Activated T-helper 1 cell treated with anti-CD3 and anti-CD28 coated beads, Interleukin-12 subunit alpha, Interleukin-12 subunit beta, Interleukin-2, Interleukin-4 antibody, amounts not matched to agents 30 ng/mL and 10 ng/mL and 1 ng/mL, durations not matched to agents 14 hours and 24 hours and 36 hours (primary cell): ENCODE measurements at regions not wholly inside any gene's neighbourhood (a gene's known extent, or its start where the extent isn't known, plus 50 kb on each side); places are given as distances from the start of the nearest gene placed in this dataset.

Experiments used
- DNase-seq: peaks from one replicate; pipeline ENCODE4 v3.0.0; 2021; ENCODE audit warnings: low spot score
- H3K27ac Mint-ChIP-seq: one replicate; pipeline ENCODE4 v1.8.0; 2021; ENCODE audit warnings: mild to moderate bottlenecking, mixed read lengths
- H3K27me3 Mint-ChIP-seq: one replicate; pipeline ENCODE4 v1.8.0; 2022; ENCODE audit warnings: mild to moderate bottlenecking, moderate library complexity, mixed read lengths; ENCODE audit not compliant: insufficient read depth
- H3K36me3 Mint-ChIP-seq: one replicate; pipeline ENCODE4 v1.8.0; 2021; ENCODE audit warnings: low read depth, mixed read lengths
- H3K4me1 Mint-ChIP-seq: one replicate; pipeline ENCODE4 v1.8.0; 2021; ENCODE audit warnings: low read depth, mixed read lengths
- H3K4me3 Mint-ChIP-seq: one replicate; pipeline ENCODE4 v1.8.0; 2021; ENCODE audit warnings: mild to moderate bottlenecking, moderate library complexity, mixed read lengths
- H3K9me3 Mint-ChIP-seq: one replicate; pipeline ENCODE4 v1.8.0; 2021; ENCODE audit warnings: mixed read lengths
- intact Hi-C: fragments of 100-400 bp; cut with micrococcal nuclease; formaldehyde crosslinking; loops from one replicate; pipeline ENCODE4 v1.15.1; 2024

DNA sequence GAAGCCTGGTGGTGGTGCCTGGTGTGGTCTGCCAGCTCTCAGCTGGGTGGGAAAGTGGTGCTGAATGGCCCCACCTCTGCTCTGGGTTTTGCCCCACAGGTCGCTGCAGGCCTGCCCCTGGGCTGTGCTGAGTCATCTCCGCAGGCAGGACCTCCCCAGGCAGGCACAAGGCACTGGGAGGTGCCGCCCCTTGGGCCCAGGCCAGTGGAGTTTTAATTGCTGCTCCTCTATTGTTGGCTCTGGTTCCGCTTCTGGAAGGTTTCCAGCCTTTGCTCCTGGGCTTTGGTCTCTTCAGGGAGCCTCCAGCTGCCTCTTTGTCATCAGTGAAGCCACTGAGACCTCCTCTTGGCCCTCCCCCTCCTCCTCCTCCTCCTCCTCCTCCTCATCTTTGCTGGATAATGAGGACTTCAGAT is 180.3 kb upstream of the GRB10 start:
- Mint-ChIP-seq H3K27me3 (peaks cover 2% of the 10 kb centered on the region), H3K27ac (no peak overlapping the region), H3K9me3 (peaks cover 3% of the 10 kb centered on the region), H3K4me1 (no peaks in the 10 kb centered on the region), H3K36me3 (no peaks in the 10 kb centered on the region), H3K4me3 (no peak overlapping the region)
- DNase-seq: no peak
- intact Hi-C loops: no loop called here

DNA sequence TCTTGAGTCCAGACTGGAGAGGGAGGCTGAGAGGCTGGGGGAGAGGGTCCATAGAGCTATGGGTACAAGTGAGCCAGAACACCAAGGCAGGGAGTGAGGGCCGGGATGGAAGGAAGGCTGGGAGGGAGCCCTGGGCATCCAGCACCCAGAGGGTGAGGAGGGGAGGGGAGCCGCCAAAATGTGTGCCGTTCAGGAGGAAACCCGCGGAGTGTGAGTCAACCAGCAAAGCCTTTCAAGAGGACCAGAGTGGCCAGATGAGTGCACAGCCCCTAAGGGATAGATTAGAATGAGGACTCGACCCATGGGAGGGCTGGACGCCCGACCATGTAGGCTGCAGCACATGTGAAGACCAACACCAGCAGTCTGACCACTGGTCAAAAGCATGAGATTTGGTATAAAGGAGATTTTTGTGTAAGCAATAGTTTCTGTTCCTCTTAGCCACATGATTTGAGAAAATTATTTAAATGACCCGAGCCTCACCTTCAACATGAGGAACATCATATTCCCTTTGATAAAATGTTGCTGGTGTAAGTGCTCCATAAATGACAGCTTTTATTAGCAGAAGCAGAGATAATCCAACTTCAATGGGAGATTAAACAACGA is 179.7 kb upstream of the GRB10 start:
- Mint-ChIP-seq H3K9me3 (peaks cover 3% of the 10 kb centered on the region), H3K4me3 (no peak overlapping the region), H3K36me3 (no peaks in the 10 kb centered on the region), H3K27me3 (peaks cover 2% of the 10 kb centered on the region), H3K4me1 (no peaks in the 10 kb centered on the region), H3K27ac (no peak overlapping the region)
- DNase-seq: no peak
- intact Hi-C loops: no loop called here

DNA sequence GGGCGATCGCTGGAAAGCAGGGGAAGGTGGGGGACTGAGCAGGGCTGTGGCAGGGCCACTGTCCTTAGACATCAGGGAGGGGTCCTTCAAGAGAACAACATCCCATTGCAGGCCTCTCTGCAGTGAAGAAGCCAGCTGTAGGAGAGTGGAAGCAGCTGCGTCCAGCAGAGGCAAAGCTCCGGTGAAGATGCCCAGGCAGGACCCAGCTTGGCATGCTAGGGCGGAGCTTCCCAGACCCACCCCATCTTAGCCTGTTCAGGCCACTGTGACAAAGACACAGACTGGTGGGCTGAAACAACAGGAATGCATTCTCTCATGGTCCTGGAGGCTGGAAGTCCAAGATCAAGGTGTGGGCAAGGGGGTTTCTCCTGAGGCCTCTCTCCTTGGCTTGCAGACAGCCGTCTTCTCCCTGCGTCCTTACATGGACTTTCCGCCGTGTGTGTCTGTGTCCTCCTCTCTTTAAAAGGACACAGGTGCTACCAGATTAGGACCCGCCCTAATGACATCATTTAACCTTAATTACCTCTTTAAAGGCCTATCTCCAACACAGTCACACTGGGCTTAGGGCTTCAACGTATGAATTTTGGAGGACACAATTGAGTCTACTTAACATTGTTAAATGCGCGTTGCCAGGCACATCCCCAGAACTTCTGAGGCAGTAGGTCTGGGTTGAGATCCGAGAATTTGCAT is 178.1 kb upstream of the GRB10 start:
- intact Hi-C loops: no loop called here
- no peak for DNase-seq

DNA sequence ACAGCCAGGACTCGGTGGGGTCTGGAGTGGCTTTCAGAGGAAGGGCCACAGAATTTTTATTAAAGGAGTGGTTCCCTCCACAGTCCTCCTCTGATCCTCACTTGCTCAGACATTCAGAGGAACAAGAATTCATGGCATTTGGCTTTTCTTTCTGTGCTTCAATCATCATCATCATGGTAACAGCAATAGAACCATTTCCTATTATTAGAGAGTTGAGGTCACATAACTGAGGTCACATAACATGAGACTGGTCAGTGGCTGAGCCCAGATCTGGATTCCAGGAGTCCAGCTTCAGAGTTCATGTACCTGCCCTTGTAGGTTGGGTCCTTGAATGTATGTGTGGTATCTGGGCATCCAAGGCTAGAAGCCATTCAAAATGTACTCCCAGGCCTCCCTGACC is 177.3 kb upstream of the GRB10 start:
- Mint-ChIP-seq H3K9me3 (no peaks in the 10 kb centered on the region), H3K36me3 (no peaks in the 10 kb centered on the region), H3K4me1 (no peaks in the 10 kb centered on the region), H3K4me3 (no peak overlapping the region), H3K27me3 (peaks cover 5% of the 10 kb centered on the region), H3K27ac (no peak overlapping the region)
- intact Hi-C loops: no loop called here
- DNase-seq: no peak

More for the DNA sequence above, 178.1 kb upstream of the GRB10 start:
- H3K36me3 Mint-ChIP-seq: no peaks in the 10 kb centered on the region
- H3K9me3 Mint-ChIP-seq: no peaks in the 10 kb centered on the region
- H3K4me1 Mint-ChIP-seq: no peaks in the 10 kb centered on the region
- H3K4me3 Mint-ChIP-seq: no peak overlapping the region
- H3K27ac Mint-ChIP-seq: no peak overlapping the region
- peaks cover 5% of the 10 kb centered on the region for H3K27me3 Mint-ChIP-seq

DNA sequence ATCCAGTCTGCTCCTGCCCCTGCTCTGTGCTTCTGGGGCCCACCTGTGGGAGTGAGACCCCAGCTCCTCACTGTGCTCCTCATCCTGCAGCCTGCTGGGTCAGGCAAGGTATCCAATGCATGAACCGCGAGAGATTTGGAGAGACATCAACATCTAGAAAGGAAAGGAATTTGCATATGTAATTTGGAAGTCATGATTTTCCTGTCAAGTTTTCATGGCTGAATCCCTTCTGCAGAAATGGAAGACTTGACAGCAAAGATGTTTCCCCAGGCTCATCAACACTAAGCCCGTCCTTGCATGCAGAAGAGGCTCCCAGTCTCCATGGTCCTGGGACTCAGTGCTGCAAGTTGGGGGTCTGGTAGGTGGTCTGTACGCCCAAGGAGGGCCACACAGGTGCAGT is 176.9 kb upstream of the GRB10 start:
- H3K27me3 Mint-ChIP-seq: peaks cover 5% of the 10 kb centered on the region
- H3K4me1 Mint-ChIP-seq: no peaks in the 10 kb centered on the region
- intact Hi-C loops: no loop called here
- H3K4me3 Mint-ChIP-seq: no peak overlapping the region
- H3K27ac Mint-ChIP-seq: no peak overlapping the region
- H3K9me3 Mint-ChIP-seq: no peaks in the 10 kb centered on the region
- H3K36me3 Mint-ChIP-seq: no peaks in the 10 kb centered on the region
- DNase-seq: no peak

DNA sequence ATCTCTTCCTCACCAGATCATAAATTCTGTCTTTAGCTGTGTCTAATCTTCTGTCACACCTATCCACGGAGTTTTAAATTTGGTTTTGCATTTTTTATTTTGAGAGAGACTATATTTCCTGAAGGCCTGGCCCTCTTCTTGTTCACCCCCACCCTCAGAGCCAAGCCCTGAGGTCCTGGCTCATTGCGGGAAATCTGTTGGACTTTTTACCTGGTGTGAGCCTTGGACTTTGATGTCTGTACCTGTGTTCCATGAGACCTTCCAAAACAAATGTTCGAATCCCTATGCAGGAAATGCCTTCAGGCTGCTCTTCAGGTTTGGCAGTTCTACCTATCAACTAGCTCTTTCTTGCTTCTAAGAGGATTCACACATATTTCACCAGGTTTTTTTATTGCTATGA is 175.2 kb upstream of the GRB10 start:
- Mint-ChIP-seq H3K4me3 (no peak overlapping the region), H3K9me3 (no peaks in the 10 kb centered on the region), H3K4me1 (no peaks in the 10 kb centered on the region), H3K36me3 (no peaks in the 10 kb centered on the region), H3K27me3 (peaks cover 5% of the 10 kb centered on the region), H3K27ac (no peak overlapping the region)
- intact Hi-C loops: no loop called here
- no peak for DNase-seq

DNA sequence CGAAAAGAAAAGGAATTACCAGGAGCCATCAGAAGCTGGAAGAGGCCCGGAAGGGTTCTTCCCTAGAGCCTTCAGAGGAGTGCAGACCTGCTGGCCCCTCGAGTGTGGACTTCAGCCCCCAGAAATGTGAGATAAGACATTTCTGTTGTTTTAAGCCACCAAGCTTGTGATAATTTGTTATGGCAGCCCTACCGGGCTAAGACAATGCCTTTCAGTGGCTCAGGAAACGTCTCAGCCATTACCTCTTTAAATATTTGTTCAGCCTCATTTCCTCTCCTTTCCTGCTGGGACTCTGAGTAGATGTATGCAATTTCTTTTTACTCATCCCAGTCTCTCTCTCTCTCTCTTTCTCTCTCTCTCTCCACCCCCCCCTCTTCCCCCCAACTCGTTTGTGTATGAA is 174.7 kb upstream of the GRB10 start:
- intact Hi-C loops: no loop called here
- H3K27me3 Mint-ChIP-seq: peaks cover 5% of the 10 kb centered on the region
- H3K36me3 Mint-ChIP-seq: no peaks in the 10 kb centered on the region
- no peaks in the 10 kb centered on the region for H3K9me3 Mint-ChIP-seq
- H3K4me1 Mint-ChIP-seq: no peaks in the 10 kb centered on the region
- H3K4me3 Mint-ChIP-seq: no peak overlapping the region
- no peak overlapping the region for H3K27ac Mint-ChIP-seq
- no peak for DNase-seq

DNA sequence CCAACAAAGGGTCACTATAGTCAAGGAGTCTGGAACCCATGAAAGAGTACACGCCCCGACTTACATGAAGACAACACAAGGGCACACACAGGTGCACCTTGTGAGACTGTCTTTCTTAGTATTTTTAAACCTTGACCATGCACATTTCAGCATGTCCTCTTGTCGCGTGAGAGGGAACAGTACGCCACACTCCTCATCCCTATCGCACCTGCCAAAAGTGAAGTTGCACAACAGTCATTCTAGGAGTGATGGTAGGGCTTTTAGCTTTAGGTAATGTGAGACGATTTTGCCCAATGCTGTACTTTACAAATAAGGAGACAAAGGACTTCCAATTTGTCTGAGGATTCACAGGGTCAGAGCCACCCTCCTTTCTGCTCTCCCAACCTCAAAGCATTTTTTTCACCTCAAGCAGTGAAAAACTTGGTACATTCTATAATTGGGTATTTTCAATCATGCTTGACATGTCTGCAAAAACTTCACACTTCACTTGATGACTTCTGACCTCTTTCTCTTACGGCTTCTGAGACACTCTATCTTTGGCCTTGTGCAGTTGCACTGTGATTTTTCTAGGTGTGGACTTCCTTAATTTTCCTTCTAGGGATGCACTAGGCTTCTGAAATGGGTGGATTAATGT is 173.9 kb upstream of the GRB10 start:
- intact Hi-C loops: no loop called here
- Mint-ChIP-seq H3K4me3 (no peak overlapping the region), H3K36me3 (no peaks in the 10 kb centered on the region), H3K27me3 (peaks cover 5% of the 10 kb centered on the region), H3K4me1 (no peaks in the 10 kb centered on the region), H3K27ac (no peak overlapping the region), H3K9me3 (no peaks in the 10 kb centered on the region)
- no peak for DNase-seq

DNA sequence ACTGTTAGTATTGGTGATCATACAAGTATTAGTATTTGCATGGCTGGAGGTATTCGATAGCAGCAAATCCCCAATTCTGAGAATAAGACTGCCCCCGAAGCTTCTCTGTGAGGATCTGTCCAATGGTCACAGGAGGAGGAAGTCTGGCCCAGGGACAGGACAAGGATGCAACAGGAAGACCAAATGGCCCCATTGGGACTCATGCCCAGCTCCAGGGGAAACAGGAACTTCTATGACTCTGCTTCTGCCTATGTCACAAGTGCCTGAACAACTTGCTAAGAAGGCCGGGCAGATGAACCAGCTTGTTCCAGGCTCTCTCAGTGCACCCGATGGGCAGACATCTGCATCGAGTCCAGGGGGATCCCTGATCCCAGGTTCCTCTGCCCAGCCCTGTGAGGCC is 172.0 kb upstream of the GRB10 start:
- Mint-ChIP-seq H3K36me3 (no peaks in the 10 kb centered on the region), H3K4me3 (no peak overlapping the region), H3K27ac (no peak overlapping the region), H3K9me3 (no peaks in the 10 kb centered on the region), H3K4me1 (no peaks in the 10 kb centered on the region), H3K27me3 (peaks cover 8% of the 10 kb centered on the region)
- intact Hi-C loops: no loop called here
- DNase-seq: no peak

DNA sequence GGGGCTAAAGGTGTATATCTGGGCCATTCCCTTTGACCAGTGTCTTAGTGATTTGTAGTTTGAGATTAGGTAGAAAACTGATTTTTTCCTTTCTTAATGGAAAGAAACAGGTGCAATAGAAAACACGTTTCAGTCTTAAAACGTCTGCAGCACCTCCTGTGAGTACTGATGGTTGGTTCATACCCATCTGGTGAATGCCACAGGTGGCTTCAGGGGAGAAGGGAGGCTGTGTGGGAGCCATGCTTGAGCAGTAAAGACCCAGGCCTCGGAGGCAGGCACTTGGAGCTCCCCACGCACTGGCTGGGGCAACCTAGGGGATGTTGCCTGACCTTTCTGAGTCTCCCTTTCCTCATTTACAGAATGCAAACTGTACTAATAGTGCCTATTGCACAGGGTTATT is 171.5 kb upstream of the GRB10 start:
- Mint-ChIP-seq H3K27ac (no peak overlapping the region), H3K27me3 (peaks cover 5% of the 10 kb centered on the region), H3K4me1 (no peaks in the 10 kb centered on the region), H3K9me3 (no peaks in the 10 kb centered on the region), H3K36me3 (no peaks in the 10 kb centered on the region), H3K4me3 (no peak overlapping the region)
- DNase-seq: no peak
- intact Hi-C loops: no loop called here

DNA sequence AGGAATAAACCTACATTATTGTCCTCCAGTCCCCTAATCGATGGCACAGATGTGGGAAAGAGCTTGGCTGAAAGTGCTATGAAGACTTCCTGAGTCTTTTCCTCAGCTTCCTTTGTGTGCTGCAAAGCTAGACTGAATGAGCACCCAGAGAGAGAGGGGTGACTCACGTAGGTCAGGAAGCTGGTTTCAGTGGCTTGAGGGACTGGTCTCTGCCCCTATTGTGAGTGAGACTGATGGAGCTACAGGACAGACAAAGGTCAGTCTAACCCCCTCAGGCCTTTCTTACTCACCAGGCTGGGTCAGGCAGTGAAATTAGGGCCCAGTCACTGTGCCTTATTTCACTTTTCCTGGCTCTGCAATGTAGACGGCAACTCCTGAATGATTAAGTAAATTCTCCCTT is 171.1 kb upstream of the GRB10 start:
- Mint-ChIP-seq H3K4me1 (no peaks in the 10 kb centered on the region), H3K4me3 (no peak overlapping the region), H3K27ac (no peak overlapping the region), H3K27me3 (peaks cover 6% of the 10 kb centered on the region), H3K36me3 (no peaks in the 10 kb centered on the region), H3K9me3 (no peaks in the 10 kb centered on the region)
- intact Hi-C loops: no loop called here
- DNase-seq: no peak

DNA sequence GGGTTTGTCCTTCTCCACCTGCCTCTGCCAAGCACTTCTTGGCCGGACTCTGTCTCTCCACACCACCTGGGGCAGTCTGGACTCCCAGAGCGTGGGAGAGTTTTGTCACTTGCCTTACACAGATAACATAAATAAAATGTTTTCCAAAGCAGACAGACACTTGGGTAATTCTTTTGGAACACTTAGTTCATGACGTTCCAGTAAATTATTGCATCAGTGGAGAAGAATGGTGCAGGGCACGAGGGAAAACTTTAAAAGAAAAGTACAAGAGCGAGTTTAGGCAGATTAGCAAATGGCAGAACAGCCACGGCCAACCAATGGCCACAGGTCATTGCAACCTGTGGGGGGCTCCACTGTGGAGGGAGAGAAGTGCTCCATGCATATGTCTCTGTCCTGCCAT is 170.6 kb upstream of the GRB10 start:
- Mint-ChIP-seq H3K4me1 (no peaks in the 10 kb centered on the region), H3K36me3 (no peaks in the 10 kb centered on the region), H3K27me3 (peaks cover 10% of the 10 kb centered on the region), H3K9me3 (peaks cover 1% of the 10 kb centered on the region), H3K4me3 (no peak overlapping the region), H3K27ac (no peak overlapping the region)
- intact Hi-C loops: no loop called here
- DNase-seq: no peak

DNA sequence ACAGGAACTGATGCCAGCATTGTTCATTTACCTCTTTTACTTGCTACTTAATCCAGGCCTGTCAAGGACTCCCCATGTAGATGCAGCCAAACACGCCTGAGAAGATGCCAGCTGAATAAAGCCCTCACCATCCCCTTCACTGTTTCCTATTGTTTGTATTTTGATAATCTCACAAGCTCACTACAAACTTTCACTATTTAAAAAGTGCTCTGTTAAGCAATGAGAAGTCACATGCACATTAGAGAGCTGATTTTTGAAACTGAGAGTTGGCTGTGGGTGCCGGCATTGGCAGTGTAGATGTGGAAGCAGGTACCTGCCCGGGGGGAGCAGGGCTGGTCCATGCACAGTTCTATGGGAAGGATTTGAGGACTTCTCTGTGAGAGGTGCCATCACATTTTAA is 169.8 kb upstream of the GRB10 start:
- Mint-ChIP-seq H3K36me3 (no peaks in the 10 kb centered on the region), H3K9me3 (peaks cover 3% of the 10 kb centered on the region), H3K27me3 (peaks cover 10% of the 10 kb centered on the region), H3K4me3 (no peak overlapping the region), H3K27ac (no peak overlapping the region), H3K4me1 (no peaks in the 10 kb centered on the region)
- intact Hi-C loops: no loop called here
- no peak for DNase-seq
